Esophagus muscularis mucosa (tissue), 3 donors: ENCODE measurements at regions not wholly inside any gene's neighbourhood (a gene's known extent, or its start where the extent isn't known, plus 50 kb on each side); places are given as distances from the start of the nearest gene placed in this dataset.

Experiments used
- CTCF ChIP-seq, 3 experiments: fragments of 200-600 bp in 2 of 3; fragments of 450-650 bp in 1 of 3; sonication (generic) in 2 of 3; IDR thresholded peaks; one replicate each; pipeline ENCODE4 v1.5.1; 2017 to 2019; ENCODE audit warnings: antibody characterized with exemption in 3 of 3, mild to moderate bottlenecking in 2 of 3, moderate library complexity in 1 of 3
- POLR2A ChIP-seq: fragments of 450-650 bp; IDR thresholded peaks from one replicate; pipeline ENCODE4 v1.6.1; 2017; ENCODE audit warnings: antibody characterized with exemption, moderate library complexity, mild to moderate bottlenecking, low read depth
- POLR2AphosphoS5 ChIP-seq, 2 donors: sonication (generic); formaldehyde crosslinking; IDR thresholded peaks; one replicate each; pipeline ENCODE4 v1.6.1; 2017; ENCODE audit warnings: antibody characterized with exemption in 2 of 2

GRCh38 chr1:220970311-220970710 lies 91.1 kb downstream of the HLX start:
- no peak for TF ChIP-seq CTCF (IDR thresholded peaks at IDR 0.05)
- TF ChIP-seq POLR2A: no peak
- no peak for TF ChIP-seq POLR2AphosphoS5 (IDR thresholded peaks at IDR 0.05)
